HFFc6 (cell line): ENCODE measurements at regions not wholly inside any gene's neighbourhood (a gene's known extent, or its start where the extent isn't known, plus 50 kb on each side); places are given as distances from the start of the nearest gene placed in this dataset.
A peak's percentile ranks its signal among the peaks of the same experiment; 100 is the strongest.

Experiments used
- DNase-seq: peaks from one replicate; pipeline ENCODE4 v3.0.0-alpha.2; 2018
- H3K27ac Mint-ChIP-seq: 2 replicates; pipeline ENCODE4 v1.8.0; 2020; ENCODE audit warnings: mild to moderate bottlenecking, mixed read lengths
- H3K27me3 Mint-ChIP-seq: 2 replicates; pipeline ENCODE4 v1.8.0; 2021; ENCODE audit warnings: mild to moderate bottlenecking, moderate library complexity, mixed read lengths; ENCODE audit not compliant: insufficient read depth
- H3K36me3 Mint-ChIP-seq: 2 replicates; pipeline ENCODE4 v1.8.0; 2021; ENCODE audit warnings: low read depth, mixed read lengths
- H3K4me1 Mint-ChIP-seq: 2 replicates; pipeline ENCODE4 v1.8.0; 2020; ENCODE audit warnings: low read depth, mixed read lengths
- H3K4me3 Mint-ChIP-seq: 2 replicates; pipeline ENCODE4 v1.8.0; 2020; ENCODE audit warnings: mild to moderate bottlenecking, moderate library complexity, mixed read lengths
- H3K9me3 Mint-ChIP-seq: 2 replicates; pipeline ENCODE4 v1.8.0; 2020; ENCODE audit warnings: mild to moderate bottlenecking, mixed read lengths
- CTCF ChIP-seq: fragments of 200-600 bp; sonication (generic); IDR thresholded peaks from 2 replicates; pipeline ENCODE4 v1.5.0; 2021; ENCODE audit warnings: antibody characterized with exemption, mild to moderate bottlenecking

- H3K4me1 Mint-ChIP-seq = no peaks in the 10 kb centered on the region; the same call in 1 of the 2 replicates
- no peak for TF ChIP-seq CTCF
- H3K4me3 Mint-ChIP-seq = no peak overlapping the region
- no peaks in the 10 kb centered on the region for H3K9me3 Mint-ChIP-seq
- peak; percentile 25 for DNase-seq
- H3K36me3 Mint-ChIP-seq = no peaks in the 10 kb centered on the region
- no peak overlapping the region for H3K27ac Mint-ChIP-seq
- no peaks in the 10 kb centered on the region for H3K27me3 Mint-ChIP-seq
Measured at GRCh38 chr3:20326541-20326940, 140.5 kb upstream of the SGO1 start.

GRCh38 chr3:20325563-20325962 lies 139.6 kb upstream of the SGO1 start:
- no peak for TF ChIP-seq CTCF
- H3K36me3 Mint-ChIP-seq = no peaks in the 10 kb centered on the region
- H3K4me3 Mint-ChIP-seq = no peak overlapping the region
- H3K27ac Mint-ChIP-seq = no peak overlapping the region
- H3K4me1 Mint-ChIP-seq = no peaks in the 10 kb centered on the region; the same call in 1 of the 2 replicates
- H3K27me3 Mint-ChIP-seq = no peaks in the 10 kb centered on the region
- no peak for DNase-seq
- no peaks in the 10 kb centered on the region for H3K9me3 Mint-ChIP-seq

DNA sequence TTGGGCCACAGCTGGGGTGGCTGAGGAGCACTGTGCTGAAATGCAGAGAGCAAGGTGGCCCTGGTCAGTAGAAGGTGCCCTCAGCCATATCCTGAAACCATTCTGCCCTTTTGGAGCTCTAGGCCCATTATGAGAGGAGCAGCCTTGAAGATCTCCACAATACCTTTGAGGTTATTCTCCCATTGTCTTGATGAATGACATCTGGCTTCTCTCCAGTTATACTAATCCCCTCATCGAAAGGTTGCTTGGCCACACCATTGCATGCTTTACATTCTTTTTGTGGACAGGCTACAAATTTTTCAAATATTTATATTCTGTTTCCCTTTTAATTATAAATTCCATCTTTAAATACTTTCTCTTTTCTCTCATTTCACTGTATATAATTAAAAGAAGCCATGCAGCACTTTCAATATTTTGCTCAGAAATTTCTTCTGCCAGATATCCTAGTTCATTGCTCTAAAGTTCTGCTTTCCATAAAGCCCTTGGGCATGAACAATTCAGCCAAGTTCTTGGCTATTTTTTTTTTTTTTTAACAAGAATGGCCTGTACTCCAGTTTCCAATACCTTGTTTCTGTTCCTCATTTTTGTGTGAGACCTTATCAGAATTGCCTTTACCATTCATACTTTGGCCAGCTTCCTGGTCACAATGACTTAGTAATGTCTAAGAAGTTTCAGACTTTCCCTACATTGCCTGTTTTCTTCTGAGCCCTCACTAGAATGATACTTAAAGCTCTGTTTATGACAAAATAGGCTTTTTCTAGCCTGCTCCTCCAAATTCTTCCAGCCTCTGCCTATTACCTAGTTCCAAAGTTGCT lies 138.9 kb upstream of the SGO1 start:
- no peak for DNase-seq
- Mint-ChIP-seq H3K9me3 (no peaks in the 10 kb centered on the region), H3K27ac (no peak overlapping the region), H3K36me3 (no peaks in the 10 kb centered on the region), H3K27me3 (no peaks in the 10 kb centered on the region), H3K4me3 (no peak overlapping the region), H3K4me1 (no peaks in the 10 kb centered on the region; the same call in 1 of the 2 replicates)
- no peak for TF ChIP-seq CTCF

- H3K27me3 Mint-ChIP-seq = no peaks in the 10 kb centered on the region
- no peak overlapping the region for H3K4me3 Mint-ChIP-seq
- DNase-seq = no peak
- no peaks in the 10 kb centered on the region; the same call in 1 of the 2 replicates for H3K4me1 Mint-ChIP-seq
- H3K9me3 Mint-ChIP-seq = no peaks in the 10 kb centered on the region
- TF ChIP-seq CTCF = no peak
- no peak overlapping the region for H3K27ac Mint-ChIP-seq
- H3K36me3 Mint-ChIP-seq = no peaks in the 10 kb centered on the region
Measured at GRCh38 chr3:20323307-20323927, 137.4 kb upstream of the SGO1 start.

DNA sequence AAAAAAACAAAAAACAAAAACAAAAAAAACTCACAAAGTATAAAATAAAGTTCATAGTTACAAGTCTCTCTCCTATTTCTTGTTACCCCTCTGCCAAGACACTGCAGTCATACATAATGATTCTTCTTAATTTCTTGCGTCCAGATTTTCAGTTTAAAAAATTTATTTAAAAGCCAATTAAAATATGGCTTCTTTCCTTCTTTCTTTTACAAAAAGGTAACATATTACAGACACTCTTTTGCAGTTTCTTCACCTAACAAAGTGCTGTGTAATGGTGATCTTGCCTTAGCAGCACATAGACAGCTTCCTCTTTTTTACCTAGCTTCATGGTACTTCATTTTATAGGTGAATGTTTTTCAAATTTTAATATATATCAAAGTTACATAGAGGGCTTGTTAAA lies 136.1 kb upstream of the SGO1 start:
- Mint-ChIP-seq H3K36me3 (no peaks in the 10 kb centered on the region), H3K27me3 (no peaks in the 10 kb centered on the region), H3K27ac (no peak overlapping the region), H3K4me1 (no peaks in the 10 kb centered on the region; the same call in 1 of the 2 replicates), H3K9me3 (peaks cover 3% of the 10 kb centered on the region; the same call in 1 of the 2 replicates), H3K4me3 (no peak overlapping the region)
- TF ChIP-seq CTCF = no peak
- DNase-seq = no peak
